NT2/D1 (cell line): ENCODE measurements at regions not wholly inside any gene's neighbourhood (a gene's known extent, or its start where the extent isn't known, plus 50 kb on each side); places are given as distances from the start of the nearest gene placed in this dataset.

Source experiments
- DNase-seq: peaks from one replicate; pipeline ENCODE4 v3.0.0-alpha.2; 2011; ENCODE audit warnings: low read depth, low spot score
- H3K27me3 ChIP-seq: 2 replicates; pipeline ENCODE4 v1.6.0; 2011; ENCODE audit warnings: mild to moderate bottlenecking; ENCODE audit not compliant: insufficient read length, insufficient read depth
- H3K36me3 ChIP-seq: 2 replicates; pipeline ENCODE4 v1.6.1; 2011; ENCODE audit warnings: mild to moderate bottlenecking, low read length, mixed read lengths; ENCODE audit not compliant: insufficient read depth, insufficient read length
- H3K4me1 ChIP-seq: 2 replicates; pipeline ENCODE4 v1.5.1; 2011; ENCODE audit not compliant: insufficient read depth, insufficient read length
- H3K4me3 ChIP-seq: 2 replicates; pipeline ENCODE4 v1.5.1; 2011; ENCODE audit warnings: low read depth; ENCODE audit not compliant: insufficient read length
- H3K9ac ChIP-seq: 2 replicates; pipeline ENCODE4 v1.6.0; 2011; ENCODE audit warnings: low read depth; ENCODE audit not compliant: insufficient read length
- H3K9me3 ChIP-seq: 2 replicates; pipeline ENCODE4 v1.5.1; 2011; ENCODE audit warnings: mild to moderate bottlenecking, low read length; ENCODE audit not compliant: insufficient read depth
- SUZ12 ChIP-seq: IDR thresholded peaks from 2 replicates; pipeline ENCODE4 v1.6.1; 2011; ENCODE audit not compliant: insufficient read length, insufficient read depth; ENCODE audit errors: extremely low read depth
- YY1 ChIP-seq: IDR thresholded peaks from 2 replicates; pipeline ENCODE4 v1.6.1; 2011; ENCODE audit not compliant: insufficient read length, insufficient read depth
- ZNF274 ChIP-seq: IDR thresholded peaks from 2 replicates; pipeline ENCODE4 v1.6.1; 2011; ENCODE audit warnings: mild to moderate bottlenecking, low read depth, low read length

GRCh38 chr13:44844786-44845185, 144.5 kb downstream of the NUFIP1 start:
- no peaks in the 10 kb centered on the region for H3K36me3 ChIP-seq
- no peaks in the 10 kb centered on the region for H3K4me1 ChIP-seq
- DNase-seq = no peak
- no peak overlapping the region for H3K4me3 ChIP-seq
- TF ChIP-seq ZNF274 (no peak), SUZ12 (no peak), YY1 (no peak)
- no peaks in the 10 kb centered on the region for H3K9me3 ChIP-seq
- no peak overlapping the region for H3K9ac ChIP-seq
- no peaks in the 10 kb centered on the region for H3K27me3 ChIP-seq

- no peak overlapping the region for H3K4me3 ChIP-seq
- TF ChIP-seq SUZ12 (no peak), ZNF274 (no peak), YY1 (no peak)
- no peaks in the 10 kb centered on the region for H3K36me3 ChIP-seq
- no peaks in the 10 kb centered on the region for H3K4me1 ChIP-seq
- DNase-seq = no peak
- no peak overlapping the region for H3K9ac ChIP-seq
- H3K27me3 ChIP-seq = no peaks in the 10 kb centered on the region
- H3K9me3 ChIP-seq = no peaks in the 10 kb centered on the region
Measured at GRCh38 chr13:44843403-44843802, 145.9 kb downstream of the NUFIP1 start.

DNA sequence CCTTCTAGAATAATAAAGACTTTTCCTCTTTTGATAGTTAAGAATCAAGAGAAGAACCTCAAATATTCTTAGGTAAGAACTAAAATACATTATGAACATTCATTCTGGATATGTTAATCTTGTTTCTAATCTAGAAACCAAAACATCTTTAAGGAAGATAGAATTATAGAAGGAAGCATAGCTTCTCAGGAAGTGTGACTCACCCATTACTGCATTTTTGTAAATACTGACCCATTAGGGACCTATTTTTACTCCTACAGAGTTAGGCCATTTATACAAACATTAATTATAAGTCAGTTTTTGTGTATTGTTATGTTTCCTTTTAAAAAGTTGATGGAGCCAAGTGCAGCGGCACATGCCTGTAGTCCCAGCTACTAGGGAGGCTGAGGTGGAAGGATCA, 147.1 kb downstream of the NUFIP1 start:
- Histone ChIP-seq H3K9me3 (no peaks in the 10 kb centered on the region), H3K27me3 (no peaks in the 10 kb centered on the region), H3K9ac (no peak overlapping the region), H3K4me3 (no peak overlapping the region), H3K36me3 (no peaks in the 10 kb centered on the region), H3K4me1 (no peaks in the 10 kb centered on the region)
- TF ChIP-seq YY1 = no peak
- TF ChIP-seq ZNF274 = no peak
- no peak for TF ChIP-seq SUZ12
- DNase-seq = no peak

DNA sequence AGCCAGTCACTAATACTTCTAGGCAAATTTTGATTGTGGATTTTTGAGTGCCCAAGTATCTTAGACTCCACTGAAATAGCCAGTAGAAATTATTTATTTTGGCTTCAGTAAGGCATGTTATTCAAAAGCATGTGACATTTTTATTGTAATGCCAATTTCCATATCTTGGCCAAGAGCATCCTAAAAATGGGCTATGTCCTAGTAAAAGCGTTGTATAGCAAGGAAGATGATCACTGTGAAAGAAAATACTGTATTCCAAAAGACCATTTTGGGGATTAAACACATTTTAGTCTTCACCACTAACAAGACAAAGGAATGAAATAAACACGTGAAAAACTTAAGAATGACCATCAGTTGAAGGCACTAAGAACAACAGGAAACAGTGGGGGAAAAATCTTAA, 149.1 kb downstream of the NUFIP1 start:
- DNase-seq = no peak
- Histone ChIP-seq H3K4me1 (no peaks in the 10 kb centered on the region), H3K4me3 (no peak overlapping the region), H3K36me3 (no peaks in the 10 kb centered on the region), H3K9ac (no peak overlapping the region), H3K9me3 (no peaks in the 10 kb centered on the region), H3K27me3 (no peaks in the 10 kb centered on the region)
- no peak for TF ChIP-seq YY1
- TF ChIP-seq SUZ12 = no peak
- TF ChIP-seq ZNF274 = no peak

GRCh38 chr13:44837250-44837649, 152.0 kb downstream of the NUFIP1 start:
- H3K27me3 ChIP-seq = no peaks in the 10 kb centered on the region
- no peak for TF ChIP-seq ZNF274
- no peak for TF ChIP-seq YY1
- H3K4me1 ChIP-seq = no peaks in the 10 kb centered on the region
- H3K4me3 ChIP-seq = no peak overlapping the region
- H3K9me3 ChIP-seq = no peaks in the 10 kb centered on the region
- H3K9ac ChIP-seq = no peak overlapping the region
- H3K36me3 ChIP-seq = no peaks in the 10 kb centered on the region
- DNase-seq = no peak

DNA sequence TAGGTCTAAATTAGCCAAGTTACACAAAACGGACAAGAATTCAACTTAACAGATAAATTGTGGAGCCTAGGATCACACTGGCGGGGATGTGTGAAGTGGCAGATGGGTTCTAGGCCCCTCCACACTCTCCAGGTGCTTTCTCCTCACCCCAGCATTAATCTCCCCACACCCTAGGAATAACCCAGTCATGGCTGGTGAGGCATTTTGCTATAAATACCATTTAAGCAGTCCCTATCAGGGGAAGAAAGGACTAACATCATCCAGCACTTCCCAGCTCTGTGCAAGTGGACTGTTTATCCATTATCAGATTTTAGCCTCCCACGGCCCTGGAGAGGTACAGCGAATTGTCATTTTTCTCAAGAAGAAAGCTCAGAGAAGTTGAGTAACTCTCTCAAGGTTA, 154.9 kb downstream of the NUFIP1 start:
- Histone ChIP-seq H3K36me3 (no peaks in the 10 kb centered on the region), H3K9ac (no peak overlapping the region), H3K4me3 (no peak overlapping the region), H3K27me3 (no peaks in the 10 kb centered on the region), H3K4me1 (no peaks in the 10 kb centered on the region), H3K9me3 (no peaks in the 10 kb centered on the region)
- TF ChIP-seq YY1 = no peak
- no peak for TF ChIP-seq ZNF274
- TF ChIP-seq SUZ12 = no peak
- no peak for DNase-seq

DNA sequence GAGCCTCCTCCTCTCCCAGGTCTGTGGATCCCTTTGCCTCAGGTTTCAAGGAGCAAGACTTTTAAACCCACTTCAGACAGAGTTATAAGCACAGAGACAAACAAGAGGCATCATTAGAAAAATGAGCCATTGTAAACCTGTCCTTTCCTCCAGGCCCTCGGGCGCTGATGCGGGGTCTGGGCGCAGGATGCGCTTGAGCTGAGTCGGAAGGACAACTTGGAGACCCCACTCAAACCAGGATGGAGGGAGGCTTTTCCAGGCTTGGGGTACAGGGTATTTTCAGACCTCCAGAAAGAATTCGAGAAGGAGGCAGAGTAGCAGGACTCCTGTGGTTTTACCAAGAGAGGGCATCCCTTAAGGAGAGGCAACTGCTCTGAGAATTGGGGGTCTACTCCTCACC, 155.6 kb downstream of the NUFIP1 start:
- Histone ChIP-seq H3K36me3 (no peaks in the 10 kb centered on the region), H3K4me3 (no peak overlapping the region), H3K9me3 (no peaks in the 10 kb centered on the region), H3K4me1 (no peaks in the 10 kb centered on the region), H3K27me3 (no peaks in the 10 kb centered on the region), H3K9ac (no peak overlapping the region)
- TF ChIP-seq YY1 (no peak), SUZ12 (no peak), ZNF274 (no peak)
- DNase-seq = no peak

DNA sequence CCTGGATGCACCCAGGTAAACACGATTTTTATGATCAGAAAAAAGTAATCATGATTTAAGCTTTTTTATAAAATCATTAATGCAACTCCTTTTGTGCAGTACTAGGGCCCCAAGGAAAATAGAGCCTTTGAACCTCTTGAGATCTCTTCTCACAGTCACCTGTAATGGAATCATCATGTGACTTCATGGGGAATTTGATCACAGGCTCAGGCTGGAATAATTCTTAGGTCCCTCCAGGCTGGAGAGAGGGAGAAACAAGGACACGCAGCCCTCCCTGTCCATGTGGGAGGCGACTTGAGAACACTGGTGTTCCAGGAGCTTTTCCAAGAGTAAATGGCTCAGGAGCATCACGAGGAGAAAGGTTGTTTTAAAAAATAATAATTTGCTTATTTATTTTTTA, 156.1 kb downstream of the NUFIP1 start:
- Histone ChIP-seq H3K36me3 (no peaks in the 10 kb centered on the region), H3K9ac (no peak overlapping the region), H3K4me3 (no peak overlapping the region), H3K9me3 (no peaks in the 10 kb centered on the region), H3K27me3 (no peaks in the 10 kb centered on the region), H3K4me1 (no peaks in the 10 kb centered on the region)
- TF ChIP-seq YY1 (no peak), ZNF274 (no peak), SUZ12 (no peak)
- no peak for DNase-seq
